Endodermal cell (in vitro differentiated cells): ENCODE measurements at regions not wholly inside any gene's neighbourhood (a gene's known extent, or its start where the extent isn't known, plus 50 kb on each side); places are given as distances from the start of the nearest gene placed in this dataset.

Source experiments
- DNase-seq: peaks from one replicate; pipeline ENCODE4 v3.0.0-alpha.2; 2017
- H3K27ac ChIP-seq: 2 replicates; pipeline ENCODE4 v1.5.1; 2013; ENCODE audit warnings: mild to moderate bottlenecking, low read depth, low read length, moderate library complexity
- H3K27me3 ChIP-seq: 2 replicates; pipeline ENCODE4 v1.6.1; 2013; ENCODE audit warnings: mild to moderate bottlenecking, low read length, moderate library complexity; ENCODE audit not compliant: insufficient read depth, control insufficient read depth, poor library complexity, severe bottlenecking
- H3K36me3 ChIP-seq: 2 replicates; pipeline ENCODE4 v1.7.0; 2013; ENCODE audit warnings: mild to moderate bottlenecking, low read length, moderate library complexity; ENCODE audit not compliant: control insufficient read depth, insufficient read depth
- H3K4me1 ChIP-seq: one replicate; pipeline ENCODE4 v1.7.0; 2013; ENCODE audit warnings: low read length; ENCODE audit not compliant: control insufficient read depth, insufficient read depth
- H3K4me3 ChIP-seq: 2 replicates; pipeline ENCODE4 v1.5.1; 2013; ENCODE audit warnings: mild to moderate bottlenecking, low read length, moderate library complexity
- H3K9ac ChIP-seq: 2 replicates; pipeline ENCODE4 v1.6.1; 2013; ENCODE audit warnings: mild to moderate bottlenecking, low read length, moderate library complexity; ENCODE audit not compliant: poor library complexity, severe bottlenecking; ENCODE audit errors: extremely low read depth
- H3K9me3 ChIP-seq: 2 replicates; pipeline ENCODE4 v1.6.1; 2013; ENCODE audit warnings: mild to moderate bottlenecking, low read length, moderate library complexity; ENCODE audit not compliant: control insufficient read depth
- H3K27ac Mint-ChIP-seq: 2 replicates; pipeline ENCODE4 v1.8.0; 2020; ENCODE audit warnings: mixed read lengths
- H3K27me3 Mint-ChIP-seq: 2 replicates; pipeline ENCODE4 v1.8.0; 2021; ENCODE audit warnings: mild to moderate bottlenecking, mixed read lengths; ENCODE audit not compliant: insufficient read depth
- H3K36me3 Mint-ChIP-seq: 2 replicates; pipeline ENCODE4 v1.8.0; 2020; ENCODE audit warnings: low read depth, mixed read lengths
- H3K4me1 Mint-ChIP-seq: 2 replicates; pipeline ENCODE4 v1.8.0; 2020; ENCODE audit warnings: mixed read lengths
- H3K4me3 Mint-ChIP-seq: 2 replicates; pipeline ENCODE4 v1.8.0; 2020; ENCODE audit warnings: mild to moderate bottlenecking, moderate library complexity, mixed read lengths
- H3K9me3 Mint-ChIP-seq: 2 replicates; pipeline ENCODE4 v1.8.0; 2020; ENCODE audit warnings: mild to moderate bottlenecking, mixed read lengths
- WGBS, 2 experiments: methylation state at CpG; one replicate each; pipeline versions ENCODE4 v1.1.5 to v1.1.7; 2013; ENCODE audit warnings: missing lambda C conversion rate in 2 of 2, mixed read lengths in 1 of 2; ENCODE audit not compliant: insufficient coverage in 1 of 2, insufficient read length in 1 of 2; 5-methylcytosine and 5-hydroxymethylcytosine counted together
- TF ChIP-seq, protein P1 (sequence below): fragments of 200-600 bp; sonication (generic); conservative IDR thresholded peaks from 2 replicates; pipeline ENCODE4 v1.5.0; 2021; ENCODE audit warnings: antibody characterized with exemption, mild to moderate bottlenecking

- Mint-ChIP-seq H3K9me3 (no peaks in the 10 kb centered on the region), H3K27ac (no peak overlapping the region), H3K4me1 (peaks cover 9% of the 10 kb centered on the region), H3K36me3 (no peaks in the 10 kb centered on the region), H3K4me3 (no peak overlapping the region), H3K27me3 (no peaks in the 10 kb centered on the region)
- Histone ChIP-seq H3K27me3 (no peaks in the 10 kb centered on the region), H3K9ac (no peak overlapping the region), H3K9me3 (no peaks in the 10 kb centered on the region), H3K27ac (no peak overlapping the region), H3K36me3 (no peaks in the 10 kb centered on the region), H3K4me1 (no peaks in the 10 kb centered on the region), H3K4me3 (no peak overlapping the region)
- TF ChIP-seq, protein P1, sequence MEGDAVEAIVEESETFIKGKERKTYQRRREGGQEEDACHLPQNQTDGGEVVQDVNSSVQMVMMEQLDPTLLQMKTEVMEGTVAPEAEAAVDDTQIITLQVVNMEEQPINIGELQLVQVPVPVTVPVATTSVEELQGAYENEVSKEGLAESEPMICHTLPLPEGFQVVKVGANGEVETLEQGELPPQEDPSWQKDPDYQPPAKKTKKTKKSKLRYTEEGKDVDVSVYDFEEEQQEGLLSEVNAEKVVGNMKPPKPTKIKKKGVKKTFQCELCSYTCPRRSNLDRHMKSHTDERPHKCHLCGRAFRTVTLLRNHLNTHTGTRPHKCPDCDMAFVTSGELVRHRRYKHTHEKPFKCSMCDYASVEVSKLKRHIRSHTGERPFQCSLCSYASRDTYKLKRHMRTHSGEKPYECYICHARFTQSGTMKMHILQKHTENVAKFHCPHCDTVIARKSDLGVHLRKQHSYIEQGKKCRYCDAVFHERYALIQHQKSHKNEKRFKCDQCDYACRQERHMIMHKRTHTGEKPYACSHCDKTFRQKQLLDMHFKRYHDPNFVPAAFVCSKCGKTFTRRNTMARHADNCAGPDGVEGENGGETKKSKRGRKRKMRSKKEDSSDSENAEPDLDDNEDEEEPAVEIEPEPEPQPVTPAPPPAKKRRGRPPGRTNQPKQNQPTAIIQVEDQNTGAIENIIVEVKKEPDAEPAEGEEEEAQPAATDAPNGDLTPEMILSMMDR, result no peak
- DNase-seq, result no peak
Measured at GRCh38 chr5:67974471-67974870, 241.1 kb upstream of the PIK3R1 start.

DNA sequence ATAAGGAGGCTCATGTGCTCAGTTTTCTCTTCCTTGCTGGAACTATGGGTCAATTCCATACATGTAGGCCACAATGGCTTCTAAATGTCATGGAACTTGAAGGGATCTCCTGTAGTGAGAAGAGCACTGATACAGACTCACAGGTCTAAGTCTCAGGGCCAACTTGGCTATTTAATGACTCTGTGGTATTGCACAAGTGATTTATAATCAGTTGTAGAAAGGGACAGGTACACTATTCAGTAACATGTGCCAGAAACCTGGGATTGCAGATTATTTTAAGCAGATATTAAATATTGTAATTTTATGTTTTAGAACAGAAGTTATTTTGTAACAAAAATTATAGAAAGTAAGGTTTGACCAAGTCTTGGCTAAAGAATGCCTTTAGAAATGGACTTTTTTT lies 241.5 kb upstream of the PIK3R1 start:
- no peaks in the 10 kb centered on the region for H3K9me3 Mint-ChIP-seq
- H3K9me3 ChIP-seq, result no peaks in the 10 kb centered on the region
- H3K4me3 ChIP-seq, result no peak overlapping the region
- H3K27ac ChIP-seq, result no peak overlapping the region
- peaks cover 9% of the 10 kb centered on the region for H3K4me1 Mint-ChIP-seq
- no peak overlapping the region for H3K27ac Mint-ChIP-seq
- H3K9ac ChIP-seq, result no peak overlapping the region
- H3K27me3 ChIP-seq, result no peaks in the 10 kb centered on the region
- H3K4me3 Mint-ChIP-seq, result no peak overlapping the region
- TF ChIP-seq, protein P1, result no peak
- no peaks in the 10 kb centered on the region for H3K36me3 ChIP-seq
- H3K36me3 Mint-ChIP-seq, result no peaks in the 10 kb centered on the region
- no peak for DNase-seq
- no peaks in the 10 kb centered on the region for H3K4me1 ChIP-seq
- H3K27me3 Mint-ChIP-seq, result no peaks in the 10 kb centered on the region

DNA sequence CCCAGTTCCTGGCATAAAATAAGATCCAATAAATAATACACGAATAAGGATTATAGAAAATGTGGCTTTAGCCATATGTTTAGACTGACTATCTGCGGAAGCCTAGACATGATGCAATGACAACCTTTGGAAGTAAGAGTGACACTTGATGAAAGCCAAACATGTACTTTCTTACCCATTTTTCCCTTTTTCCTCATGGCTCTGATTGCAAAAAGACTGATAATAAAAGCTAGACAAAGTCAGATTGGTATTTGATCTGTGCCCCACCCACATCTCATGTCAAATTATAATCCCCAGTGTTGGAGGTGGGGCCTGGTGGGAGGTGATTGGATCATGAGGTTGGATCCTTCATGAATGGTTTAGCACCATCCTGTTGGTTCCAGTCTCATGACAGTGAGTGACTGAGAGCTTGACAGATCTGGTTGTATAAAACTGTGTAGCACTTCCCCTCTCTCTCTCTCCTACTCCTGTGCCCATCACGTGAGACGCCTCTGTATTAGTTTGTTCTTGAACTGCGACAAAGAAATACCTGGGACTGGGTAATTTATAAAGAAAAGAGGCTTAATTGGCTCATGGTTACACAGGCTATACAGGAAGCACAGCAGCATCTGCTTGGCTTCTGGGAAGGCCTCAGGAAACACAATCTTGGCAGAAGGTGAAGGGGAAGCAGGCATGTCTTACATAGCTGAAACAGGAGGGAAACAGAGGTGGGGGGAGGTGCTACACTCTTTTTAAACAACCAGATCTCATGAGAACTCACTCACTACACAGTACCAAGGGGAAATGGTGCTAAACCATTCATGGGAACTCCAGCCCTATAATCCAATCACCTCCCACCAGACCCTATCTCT lies 243.4 kb upstream of the PIK3R1 start:
- no peaks in the 10 kb centered on the region for H3K27me3 Mint-ChIP-seq
- H3K27ac Mint-ChIP-seq, result no peak overlapping the region
- Histone ChIP-seq H3K36me3 (no peaks in the 10 kb centered on the region), H3K9me3 (no peaks in the 10 kb centered on the region), H3K27ac (no peak overlapping the region), H3K4me3 (no peak overlapping the region), H3K27me3 (no peaks in the 10 kb centered on the region), H3K4me1 (no peaks in the 10 kb centered on the region), H3K9ac (no peak overlapping the region)
- DNase-seq, result no peak
- no peaks in the 10 kb centered on the region for H3K36me3 Mint-ChIP-seq
- no peaks in the 10 kb centered on the region for H3K4me1 Mint-ChIP-seq
- 65 to 100% methylated on average over 2 to 5 of the region's 5 CpGs for WGBS, 2 experiments
- TF ChIP-seq, protein P1, result no peak
- H3K9me3 Mint-ChIP-seq, result no peaks in the 10 kb centered on the region
- H3K4me3 Mint-ChIP-seq, result no peak overlapping the region
